Neural progenitor cell (in vitro differentiated cells): ENCODE measurements at regions not wholly inside any gene's neighbourhood (a gene's known extent, or its start where the extent isn't known, plus 50 kb on each side); places are given as distances from the start of the nearest gene placed in this dataset. TPM values are rescaled to one million over a fixed set of nuclear protein-coding genes. Genes with fewer than 3 reads are reported as not detected.

Source experiments
- microRNA-seq: library from miRNA; unstranded; fragments of <30 nt; microRNA quantifications from one replicate; pipeline ENCODE4, GENCODE V29; 2016
- small RNA-seq: library from RNA; depleted of rRNA; stranded (forward); fragments of <200 nt; gene quantifications from one replicate; pipeline ENCODE3, GENCODE V24; 2015

Small RNA genes in the stretch of these regions (microRNA-seq; reads per million reads assigned to microRNA genes)
- gene MIR3680-2: not detected

Small RNA genes in the stretch of these regions (small RNA-seq; reads per million reads assigned to genes)
- gene MIR3680-2: not detected
